HepG2 (cell line): ENCODE measurements at regions not wholly inside any gene's neighbourhood (a gene's known extent, or its start where the extent isn't known, plus 50 kb on each side); places are given as distances from the start of the nearest gene placed in this dataset.

Source experiments
- ATAC-seq: fragments of 200-7000 bp; cut with Tn5 transposase; 3 replicates; pipeline ENCODE4 v1.9.1; 2020; ENCODE audit warnings: mild to moderate bottlenecking, moderate library complexity
- BruUV-seq: library from RNA; stranded (reverse); fragments of 400-500 nt; replicated peaks from 2 replicates; lab custom pipeline; 2021; lab: Mats Ljungman, UMichigan
- CTCF ChIA-PET: fragments of 300-600 bp; formaldehyde crosslinking; extraction: SDS; loops from one replicate; lab custom pipeline; 2021; ENCODE audit warnings: low total read pairs, inconsistent platforms, low intra/inter-chr PET ratio; lab: Yijun Ruan, JAX
- POLR2A ChIA-PET: fragments of 350-600 bp; sonication (Branson Sonifier 250); formaldehyde crosslinking; loops from one replicate; lab custom pipeline; 2020; ENCODE audit warnings: antibody characterized with exemption, inconsistent platforms; lab: Yijun Ruan, JAX
- DNase-seq: peaks from one replicate; pipeline ENCODE4 v3.0.0-alpha.2; 2015; ENCODE audit warnings: low spot score
- FAIRE-seq: peaks from 3 replicates; lab custom pipeline; 2011; peaks lifted over from hg19 to GRCh38; lab: Jason Lieb, UNC
- H2AFZ ChIP-seq: one replicate; pipeline ENCODE4 v1.6.1; 2011; ENCODE audit warnings: low read length, inconsistent platforms
- H3K27ac ChIP-seq: fragments of 300-600 bp; 3 replicates; pipeline ENCODE4 v1.8.0; 2011; ENCODE audit warnings: mixed run types, mild to moderate bottlenecking, mixed read lengths, low read length, inconsistent platforms; ENCODE audit not compliant: insufficient read depth; ENCODE audit errors: extremely low read length
- H3K27me3 ChIP-seq, 2 experiments: fragments of 200-600 bp in 1 of 2; 2 replicates in 1 of 2; 3 replicates in 1 of 2; pipeline versions ENCODE4 v1.6.0 to v1.8.0; 2011; ENCODE audit warnings: low read length in 2 of 2, mild to moderate bottlenecking in 2 of 2, moderate library complexity in 2 of 2, inconsistent platforms in 1 of 2; ENCODE audit not compliant: insufficient read depth in 2 of 2, control insufficient read depth in 1 of 2
- H3K36me3 ChIP-seq, 2 experiments: fragments of 200-600 bp in 1 of 2; replicated peaks in 1 of 2; 2 replicates in 1 of 2; 3 replicates in 1 of 2; pipeline versions ENCODE4 v1.5.1 to v1.8.0; 2011; ENCODE audit warnings: low read length in 2 of 2, inconsistent platforms in 1 of 2; ENCODE audit not compliant: insufficient read depth in 2 of 2, control insufficient read depth in 1 of 2
- H3K4me1 ChIP-seq: 2 replicates; pipeline ENCODE4 v1.5.1; 2012; ENCODE audit warnings: low read length, inconsistent platforms; ENCODE audit not compliant: insufficient read depth
- H3K4me2 ChIP-seq: 2 replicates; pipeline ENCODE4 v1.6.0; 2011; ENCODE audit warnings: low read depth, low read length, inconsistent platforms
- H3K4me3 ChIP-seq, 3 experiments: fragments of 200-600 bp in 1 of 3; sonication (generic), shearing (Covaris generic) in 1 of 3; replicated peaks in 1 of 3; 2 replicates each; pipeline ENCODE4 v1.5.1; 2011 to 2016; ENCODE audit warnings: low read length in 3 of 3, inconsistent platforms in 2 of 3, low read depth in 2 of 3, mild to moderate bottlenecking in 2 of 3, control low read depth in 1 of 3, mixed read lengths in 1 of 3; ENCODE audit not compliant: insufficient read depth in 1 of 3
- H3K79me2 ChIP-seq: one replicate; pipeline ENCODE4 v1.6.1; 2011; ENCODE audit warnings: low read length, inconsistent platforms; ENCODE audit not compliant: insufficient read depth
- H3K9ac ChIP-seq: 2 replicates; pipeline ENCODE4 v1.6.0; 2011; ENCODE audit warnings: mild to moderate bottlenecking, low read depth, low read length, inconsistent platforms; ENCODE audit not compliant: insufficient read depth
- H3K9me3 ChIP-seq: 2 replicates; pipeline ENCODE4 v1.5.1; 2012; ENCODE audit warnings: mild to moderate bottlenecking, low read length
- H4K20me1 ChIP-seq: 2 replicates; pipeline ENCODE4 v1.6.0; 2011; ENCODE audit warnings: inconsistent platforms, mild to moderate bottlenecking, low read length, moderate library complexity; ENCODE audit not compliant: insufficient read depth
- CENPT ChIP-seq: sonication (generic); formaldehyde crosslinking; IDR thresholded peaks from 2 replicates; pipeline ENCODE4 v1.8.0; 2022; ENCODE audit warnings: low read depth, mild to moderate bottlenecking, moderate library complexity, missing genetic modification reagents
- CHCHD3 ChIP-seq: sonication (generic); formaldehyde crosslinking; IDR thresholded peaks from 2 replicates; pipeline ENCODE4 v1.8.0; 2022; ENCODE audit warnings: mild to moderate bottlenecking, missing genetic modification reagents, moderate library complexity
- KLF15 ChIP-seq: sonication (generic); formaldehyde crosslinking; IDR thresholded peaks from 2 replicates; pipeline ENCODE4 v1.8.1; 2023; ENCODE audit warnings: borderline replicate concordance, mild to moderate bottlenecking, inconsistent platforms, missing genetic modification reagents, mixed read lengths
- MIER3 ChIP-seq: IDR thresholded peaks from 2 replicates; pipeline ENCODE4 v1.6.1; 2016; ENCODE audit warnings: missing compliant biosample characterization, borderline replicate concordance
- PHF20 ChIP-seq: sonication (generic); formaldehyde crosslinking; IDR thresholded peaks from 2 replicates; pipeline ENCODE4 v1.5.0; 2020; ENCODE audit warnings: mild to moderate bottlenecking, missing genetic modification reagents
- RFXANK ChIP-seq: IDR thresholded peaks from 2 replicates; pipeline ENCODE4 v1.6.1; 2016
- ZNF589 ChIP-seq: sonication (generic); formaldehyde crosslinking; conservative IDR thresholded peaks from 2 replicates; pipeline ENCODE4 v1.8.0; 2022; ENCODE audit warnings: mild to moderate bottlenecking, moderate library complexity, missing genetic modification reagents
- ZNF773 ChIP-seq: sonication (generic); formaldehyde crosslinking; IDR thresholded peaks from 2 replicates; pipeline ENCODE4 v1.4.0; 2020; ENCODE audit warnings: missing genetic modification reagents, borderline replicate concordance
- WGBS: methylation state at CpG from one replicate; pipeline ENCODE4 v1.1.6; 2017; ENCODE audit warnings: low lambda C conversion rate; 5-methylcytosine and 5-hydroxymethylcytosine counted together
- in situ Hi-C: cut with HindIII; loops from 2 replicates; pipeline ENCODE4 v1.10.0; 2017; ENCODE audit warnings: low pct_unique_long_range_greater_than_20kb; ENCODE audit not compliant: extremely low pct_ligation_motif_present
- intact Hi-C: fragments of 100-400 bp; cut with micrococcal nuclease; formaldehyde crosslinking; loops from one replicate; pipeline ENCODE4 v1.10.0; 2022; ENCODE audit not compliant: unreplicated experiment
- TF ChIP-seq, protein P1 (sequence below): sonication (generic); formaldehyde crosslinking; conservative IDR thresholded peaks from 2 replicates; pipeline ENCODE4 v1.4.0; 2020; ENCODE audit warnings: mild to moderate bottlenecking, missing genetic modification reagents, moderate library complexity
- TF ChIP-seq, protein P2 (sequence below): IDR thresholded peaks from 2 replicates; pipeline ENCODE4 v1.6.1; 2016; ENCODE audit warnings: low read depth, borderline replicate concordance
- TF ChIP-seq, protein P3 (sequence below): sonication (generic); formaldehyde crosslinking; IDR thresholded peaks from 2 replicates; pipeline ENCODE4 v1.4.0; 2020; ENCODE audit warnings: mild to moderate bottlenecking, low read depth, missing genetic modification reagents
- TF ChIP-seq, protein P4 (sequence below): sonication (generic); formaldehyde crosslinking; conservative IDR thresholded peaks from 2 replicates; pipeline ENCODE4 v1.8.0; 2022; ENCODE audit warnings: mild to moderate bottlenecking, moderate library complexity, missing genetic modification reagents

DNA sequence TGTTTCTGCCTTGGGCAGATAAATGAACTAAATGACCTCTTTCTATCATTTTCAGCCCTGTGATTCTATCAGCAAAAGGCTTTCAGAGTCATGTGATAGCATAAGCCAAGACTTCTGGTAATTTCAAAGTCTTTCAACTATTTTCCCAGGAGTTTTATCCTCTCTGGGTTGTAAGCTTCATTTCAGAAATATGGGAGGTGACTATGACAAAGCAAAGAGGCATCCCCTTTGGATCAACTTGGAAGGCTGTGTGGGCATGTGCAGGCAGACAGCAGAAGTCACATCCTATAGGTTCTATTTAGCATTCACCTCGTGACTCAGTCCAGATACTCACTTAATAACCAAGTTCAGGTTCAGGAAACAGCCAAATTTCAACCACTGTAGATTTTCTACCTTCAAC, 149.0 kb upstream of the FST start:
- H3K9me3 ChIP-seq: no peaks in the 10 kb centered on the region
- no peak overlapping the region for H3K27ac ChIP-seq
- no peak overlapping the region for H3K4me3 ChIP-seq
- no TSS peak for BruUV-seq
- H3K36me3 ChIP-seq: no peaks in the 10 kb centered on the region
- TF ChIP-seq CENPT (CRISPR knock-in tag) (no peak), ZNF773 (CRISPR knock-in tag) (no peak), KLF15 (CRISPR knock-in tag) (no peak), CHCHD3 (CRISPR knock-in tag) (no peak), RFXANK (no peak), MIER3 (CRISPR knock-in tag) (no peak), PHF20 (CRISPR knock-in tag) (no peak), ZNF589 (CRISPR knock-in tag) (no peak)
- TF ChIP-seq, protein P1, sequence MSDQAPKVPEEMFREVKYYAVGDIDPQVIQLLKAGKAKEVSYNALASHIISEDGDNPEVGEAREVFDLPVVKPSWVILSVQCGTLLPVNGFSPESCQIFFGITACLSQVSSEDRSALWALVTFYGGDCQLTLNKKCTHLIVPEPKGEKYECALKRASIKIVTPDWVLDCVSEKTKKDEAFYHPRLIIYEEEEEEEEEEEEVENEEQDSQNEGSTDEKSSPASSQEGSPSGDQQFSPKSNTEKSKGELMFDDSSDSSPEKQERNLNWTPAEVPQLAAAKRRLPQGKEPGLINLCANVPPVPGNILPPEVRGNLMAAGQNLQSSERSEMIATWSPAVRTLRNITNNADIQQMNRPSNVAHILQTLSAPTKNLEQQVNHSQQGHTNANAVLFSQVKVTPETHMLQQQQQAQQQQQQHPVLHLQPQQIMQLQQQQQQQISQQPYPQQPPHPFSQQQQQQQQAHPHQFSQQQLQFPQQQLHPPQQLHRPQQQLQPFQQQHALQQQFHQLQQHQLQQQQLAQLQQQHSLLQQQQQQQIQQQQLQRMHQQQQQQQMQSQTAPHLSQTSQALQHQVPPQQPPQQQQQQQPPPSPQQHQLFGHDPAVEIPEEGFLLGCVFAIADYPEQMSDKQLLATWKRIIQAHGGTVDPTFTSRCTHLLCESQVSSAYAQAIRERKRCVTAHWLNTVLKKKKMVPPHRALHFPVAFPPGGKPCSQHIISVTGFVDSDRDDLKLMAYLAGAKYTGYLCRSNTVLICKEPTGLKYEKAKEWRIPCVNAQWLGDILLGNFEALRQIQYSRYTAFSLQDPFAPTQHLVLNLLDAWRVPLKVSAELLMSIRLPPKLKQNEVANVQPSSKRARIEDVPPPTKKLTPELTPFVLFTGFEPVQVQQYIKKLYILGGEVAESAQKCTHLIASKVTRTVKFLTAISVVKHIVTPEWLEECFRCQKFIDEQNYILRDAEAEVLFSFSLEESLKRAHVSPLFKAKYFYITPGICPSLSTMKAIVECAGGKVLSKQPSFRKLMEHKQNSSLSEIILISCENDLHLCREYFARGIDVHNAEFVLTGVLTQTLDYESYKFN: no peak
- TF ChIP-seq, protein P2, sequence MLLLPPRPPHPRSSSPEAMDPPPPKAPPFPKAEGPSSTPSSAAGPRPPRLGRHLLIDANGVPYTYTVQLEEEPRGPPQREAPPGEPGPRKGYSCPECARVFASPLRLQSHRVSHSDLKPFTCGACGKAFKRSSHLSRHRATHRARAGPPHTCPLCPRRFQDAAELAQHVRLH (CRISPR knock-in tag): no peak
- TF ChIP-seq, protein P3, sequence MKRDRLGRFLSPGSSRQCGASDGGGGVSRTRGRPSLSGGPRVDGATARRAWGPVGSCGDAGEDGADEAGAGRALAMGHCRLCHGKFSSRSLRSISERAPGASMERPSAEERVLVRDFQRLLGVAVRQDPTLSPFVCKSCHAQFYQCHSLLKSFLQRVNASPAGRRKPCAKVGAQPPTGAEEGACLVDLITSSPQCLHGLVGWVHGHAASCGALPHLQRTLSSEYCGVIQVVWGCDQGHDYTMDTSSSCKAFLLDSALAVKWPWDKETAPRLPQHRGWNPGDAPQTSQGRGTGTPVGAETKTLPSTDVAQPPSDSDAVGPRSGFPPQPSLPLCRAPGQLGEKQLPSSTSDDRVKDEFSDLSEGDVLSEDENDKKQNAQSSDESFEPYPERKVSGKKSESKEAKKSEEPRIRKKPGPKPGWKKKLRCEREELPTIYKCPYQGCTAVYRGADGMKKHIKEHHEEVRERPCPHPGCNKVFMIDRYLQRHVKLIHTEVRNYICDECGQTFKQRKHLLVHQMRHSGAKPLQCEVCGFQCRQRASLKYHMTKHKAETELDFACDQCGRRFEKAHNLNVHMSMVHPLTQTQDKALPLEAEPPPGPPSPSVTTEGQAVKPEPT: no peak
- TF ChIP-seq, protein P4, sequence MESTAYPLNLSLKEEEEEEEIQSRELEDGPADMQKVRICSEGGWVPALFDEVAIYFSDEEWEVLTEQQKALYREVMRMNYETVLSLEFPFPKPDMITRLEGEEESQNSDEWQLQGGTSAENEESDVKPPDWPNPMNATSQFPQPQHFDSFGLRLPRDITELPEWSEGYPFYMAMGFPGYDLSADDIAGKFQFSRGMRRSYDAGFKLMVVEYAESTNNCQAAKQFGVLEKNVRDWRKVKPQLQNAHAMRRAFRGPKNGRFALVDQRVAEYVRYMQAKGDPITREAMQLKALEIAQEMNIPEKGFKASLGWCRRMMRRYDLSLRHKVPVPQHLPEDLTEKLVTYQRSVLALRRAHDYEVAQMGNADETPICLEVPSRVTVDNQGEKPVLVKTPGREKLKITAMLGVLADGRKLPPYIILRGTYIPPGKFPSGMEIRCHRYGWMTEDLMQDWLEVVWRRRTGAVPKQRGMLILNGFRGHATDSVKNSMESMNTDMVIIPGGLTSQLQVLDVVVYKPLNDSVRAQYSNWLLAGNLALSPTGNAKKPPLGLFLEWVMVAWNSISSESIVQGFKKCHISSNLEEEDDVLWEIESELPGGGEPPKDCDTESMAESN: no peak
- in situ Hi-C loops: no loop called here
- no peak overlapping the region for H3K4me2 ChIP-seq
- H3K4me1 ChIP-seq: no peaks in the 10 kb centered on the region
- H4K20me1 ChIP-seq: no peaks in the 10 kb centered on the region
- intact Hi-C loops: no loop called here
- CTCF ChIA-PET: no interaction called here
- no peak for FAIRE-seq
- POLR2A ChIA-PET: no interaction called here
- no peaks in the 10 kb centered on the region for H3K79me2 ChIP-seq
- no peaks in the 10 kb centered on the region for H3K27me3 ChIP-seq
- H2AFZ ChIP-seq: no peak overlapping the region
- WGBS: 0% methylated on average over 1 of the region's 1 CpG
- no peak for ATAC-seq
- no peak overlapping the region for H3K9ac ChIP-seq
- no peak for DNase-seq
